ENCODE measurements at regions not wholly inside any gene's neighbourhood (a gene's known extent, or its start where the extent isn't known, plus 50 kb on each side); places are given as distances from the start of the nearest gene placed in this dataset.

- no peak for DNase-seq (ENCODE audit: low spot score)
Observed at GRCh38 chr2:5842326-5842725, 150.1 kb downstream of the SOX11 start.

GRCh38 chr2:5845798-5846330 lies 153.7 kb downstream of the SOX11 start:
- DNase-seq (ENCODE audit: low spot score): no peak

GRCh38 chr2:5846881-5847280 lies 154.7 kb downstream of the SOX11 start:
- DNase-seq (ENCODE audit: low spot score): no peak

- no peak for DNase-seq (ENCODE audit: low spot score)
Observed at GRCh38 chr2:5849562-5849961, 157.4 kb downstream of the SOX11 start.

GRCh38 chr2:5851410-5851809 lies 159.2 kb downstream of the SOX11 start:
- no peak for DNase-seq (ENCODE audit: low spot score)

GRCh38 chr2:5854797-5855196 lies 162.6 kb downstream of the SOX11 start:
- DNase-seq (ENCODE audit: low spot score): no peak

GRCh38 chr2:5867056-5867455 lies 174.9 kb downstream of the SOX11 start:
- DNase-seq (ENCODE audit: low spot score): no peak

GRCh38 chr2:5868931-5869330 lies 176.7 kb downstream of the SOX11 start:
- no peak for DNase-seq (ENCODE audit: low spot score)

- no peak for DNase-seq (ENCODE audit: low spot score)
Observed at GRCh38 chr2:5869936-5870335, 177.8 kb downstream of the SOX11 start.

- DNase-seq (ENCODE audit: low spot score): no peak
Observed at GRCh38 chr2:5877360-5877759, 185.2 kb downstream of the SOX11 start.

- no peak for DNase-seq (ENCODE audit: low spot score)
Observed at GRCh38 chr2:5885451-5886173, 193.4 kb downstream of the SOX11 start.

- DNase-seq (ENCODE audit: low spot score): no peak
Observed at GRCh38 chr2:5886462-5886861, 194.3 kb downstream of the SOX11 start.

GRCh38 chr2:5888126-5888525 lies 195.9 kb downstream of the SOX11 start:
- DNase-seq (ENCODE audit: low spot score): no peak

- no peak for DNase-seq (ENCODE audit: low spot score)
Observed at GRCh38 chr2:5889519-5889918, 197.3 kb downstream of the SOX11 start.

- no peak for DNase-seq (ENCODE audit: low spot score)
Observed at GRCh38 chr2:5894355-5894754, 202.2 kb downstream of the SOX11 start.

GRCh38 chr2:5895284-5895683 lies 203.1 kb downstream of the SOX11 start:
- no peak for DNase-seq (ENCODE audit: low spot score)

- DNase-seq (ENCODE audit: low spot score): no peak
Observed at GRCh38 chr2:5897249-5897648, 205.1 kb downstream of the SOX11 start.

- DNase-seq (ENCODE audit: low spot score): no peak
Observed at GRCh38 chr2:5898667-5899066, 206.5 kb downstream of the SOX11 start.

GRCh38 chr2:5905661-5906060 lies 213.5 kb downstream of the SOX11 start:
- DNase-seq (ENCODE audit: low spot score): no peak

- no peak for DNase-seq (ENCODE audit: low spot score)
Observed at GRCh38 chr2:5908071-5908470, 215.9 kb downstream of the SOX11 start.

- no peak for DNase-seq (ENCODE audit: low spot score)
Observed at GRCh38 chr2:5911718-5912117, 219.5 kb downstream of the SOX11 start.

GRCh38 chr2:5913711-5914395 lies 221.7 kb downstream of the SOX11 start:
- no peak for DNase-seq (ENCODE audit: low spot score)

- DNase-seq (ENCODE audit: low spot score): no peak
Observed at GRCh38 chr2:5914811-5915611, 222.8 kb downstream of the SOX11 start.
